ENCODE measurements at regions not wholly inside any gene's neighbourhood (a gene's known extent, or its start where the extent isn't known, plus 50 kb on each side); places are given as distances from the start of the nearest gene placed in this dataset.

GRCh38 chr18:31241900-31242409 lies 76.0 kb upstream of the DSG1 start:
- Histone ChIP-seq H3K4me1 (ENCODE audit: control insufficient read depth, extremely low read depth, insufficient read depth, low read length) (no peaks in the 10 kb centered on the region), H3K27me3 (ENCODE audit: control insufficient read depth, insufficient read depth, low read length) (no peaks in the 10 kb centered on the region), H2AFZ (ENCODE audit: low read length) (no peak overlapping the region), H3K27ac (ENCODE audit: insufficient read depth, low read length) (no peak overlapping the region), H3K36me3 (ENCODE audit: control insufficient read depth, insufficient read depth, low read length) (no peaks in the 10 kb centered on the region), H3K9ac (ENCODE audit: insufficient read depth, low read length) (no peak overlapping the region), H3K4me2 (ENCODE audit: extremely low read depth, insufficient read depth, low read length) (no peak overlapping the region), H3K4me3 (replicated peaks in 1 of 4; ENCODE audit: control extremely low read depth in 1 of 4, insufficient read depth in 1 of 4, low read depth in 3 of 4, low read length in 4 of 4) (no peak overlapping the region), H4K20me1 (ENCODE audit: control insufficient read depth, extremely low read depth, insufficient read depth, low read length) (no peaks in the 10 kb centered on the region), H3K79me2 (ENCODE audit: control insufficient read depth, insufficient read depth, low read length) (no peaks in the 10 kb centered on the region), H3K9me3 (ENCODE audit: control insufficient read depth, insufficient read depth, low read depth, low read length) (no peaks in the 10 kb centered on the region)
- peak in 1 of 2 donors; percentile 58 for DNase-seq (ENCODE audit: low read depth in 2 of 2)
- no peak for TF ChIP-seq EZH2 (IDR thresholded peaks at IDR 0.05; ENCODE audit: low read length, missing control alignments)
- TF ChIP-seq, protein P1, sequence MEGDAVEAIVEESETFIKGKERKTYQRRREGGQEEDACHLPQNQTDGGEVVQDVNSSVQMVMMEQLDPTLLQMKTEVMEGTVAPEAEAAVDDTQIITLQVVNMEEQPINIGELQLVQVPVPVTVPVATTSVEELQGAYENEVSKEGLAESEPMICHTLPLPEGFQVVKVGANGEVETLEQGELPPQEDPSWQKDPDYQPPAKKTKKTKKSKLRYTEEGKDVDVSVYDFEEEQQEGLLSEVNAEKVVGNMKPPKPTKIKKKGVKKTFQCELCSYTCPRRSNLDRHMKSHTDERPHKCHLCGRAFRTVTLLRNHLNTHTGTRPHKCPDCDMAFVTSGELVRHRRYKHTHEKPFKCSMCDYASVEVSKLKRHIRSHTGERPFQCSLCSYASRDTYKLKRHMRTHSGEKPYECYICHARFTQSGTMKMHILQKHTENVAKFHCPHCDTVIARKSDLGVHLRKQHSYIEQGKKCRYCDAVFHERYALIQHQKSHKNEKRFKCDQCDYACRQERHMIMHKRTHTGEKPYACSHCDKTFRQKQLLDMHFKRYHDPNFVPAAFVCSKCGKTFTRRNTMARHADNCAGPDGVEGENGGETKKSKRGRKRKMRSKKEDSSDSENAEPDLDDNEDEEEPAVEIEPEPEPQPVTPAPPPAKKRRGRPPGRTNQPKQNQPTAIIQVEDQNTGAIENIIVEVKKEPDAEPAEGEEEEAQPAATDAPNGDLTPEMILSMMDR (conservative IDR thresholded peaks at IDR 0.05 in 1 of 2, IDR thresholded peaks at IDR 0.05 in 1 of 2; ENCODE audit: low read depth in 1 of 2, low read length in 2 of 2), result peak in 1 of 2 donors; percentile 23

DNA sequence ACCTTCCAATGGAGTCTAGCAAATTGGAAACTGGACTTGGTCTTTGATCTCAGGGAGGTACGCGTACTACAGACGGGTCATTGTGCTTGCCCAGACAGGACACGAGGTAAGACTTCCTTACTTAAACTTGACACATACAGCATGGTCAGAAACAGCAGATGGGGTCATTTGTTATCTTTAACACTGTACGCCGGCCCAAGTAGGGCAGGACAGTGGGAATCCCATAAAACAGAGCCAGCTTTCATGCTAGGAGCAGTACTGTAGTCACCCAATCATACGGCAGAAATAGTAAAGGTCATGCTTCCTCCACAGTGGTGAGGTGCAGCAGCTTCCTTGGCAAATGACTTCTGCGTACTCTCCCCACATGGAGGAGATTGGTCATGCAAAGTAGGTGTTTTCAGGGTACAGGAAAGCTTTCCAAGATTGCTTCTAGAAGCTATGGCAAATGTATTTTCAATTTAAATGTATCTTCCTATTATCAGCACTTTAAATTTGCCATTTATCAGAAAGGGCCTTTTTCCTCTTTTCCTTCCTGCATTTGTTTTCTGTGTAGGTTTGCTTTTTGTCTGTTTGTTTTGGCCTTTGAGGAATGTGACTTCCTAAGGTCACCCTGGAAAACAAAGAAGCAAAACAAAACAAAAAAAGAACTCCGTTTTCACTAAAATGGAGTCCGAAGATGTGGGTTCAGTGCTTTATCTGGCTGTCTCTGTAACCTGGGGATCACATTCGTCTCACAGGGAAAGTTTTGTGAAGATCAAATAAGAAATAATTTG lies 74.0 kb upstream of the DSG1 start:
- H3K9me3 ChIP-seq (ENCODE audit: control insufficient read depth, insufficient read depth, low read depth, low read length), result no peaks in the 10 kb centered on the region
- H3K36me3 ChIP-seq (ENCODE audit: control insufficient read depth, insufficient read depth, low read length), result no peaks in the 10 kb centered on the region
- H3K4me3 ChIP-seq (replicated peaks in 1 of 4; ENCODE audit: control extremely low read depth in 1 of 4, insufficient read depth in 1 of 4, low read depth in 3 of 4, low read length in 4 of 4), result no peak overlapping the region
- no peaks in the 10 kb centered on the region for H3K79me2 ChIP-seq (ENCODE audit: control insufficient read depth, insufficient read depth, low read length)
- no peak overlapping the region for H3K27ac ChIP-seq (ENCODE audit: insufficient read depth, low read length)
- H3K4me1 ChIP-seq (ENCODE audit: control insufficient read depth, extremely low read depth, insufficient read depth, low read length), result no peaks in the 10 kb centered on the region
- no peak overlapping the region for H2AFZ ChIP-seq (ENCODE audit: low read length)
- no peaks in the 10 kb centered on the region for H3K27me3 ChIP-seq (ENCODE audit: control insufficient read depth, insufficient read depth, low read length)
- TF ChIP-seq, protein P1 (conservative IDR thresholded peaks at IDR 0.05 in 1 of 2, IDR thresholded peaks at IDR 0.05 in 1 of 2; ENCODE audit: low read depth in 1 of 2, low read length in 2 of 2), result no peak
- no peak for TF ChIP-seq EZH2 (IDR thresholded peaks at IDR 0.05; ENCODE audit: low read length, missing control alignments)
- DNase-seq (ENCODE audit: low read depth in 2 of 2), result no peak
- no peak overlapping the region for H3K9ac ChIP-seq (ENCODE audit: insufficient read depth, low read length)
- H3K4me2 ChIP-seq (ENCODE audit: extremely low read depth, insufficient read depth, low read length), result no peak overlapping the region
- H4K20me1 ChIP-seq (ENCODE audit: control insufficient read depth, extremely low read depth, insufficient read depth, low read length), result no peaks in the 10 kb centered on the region

DNA sequence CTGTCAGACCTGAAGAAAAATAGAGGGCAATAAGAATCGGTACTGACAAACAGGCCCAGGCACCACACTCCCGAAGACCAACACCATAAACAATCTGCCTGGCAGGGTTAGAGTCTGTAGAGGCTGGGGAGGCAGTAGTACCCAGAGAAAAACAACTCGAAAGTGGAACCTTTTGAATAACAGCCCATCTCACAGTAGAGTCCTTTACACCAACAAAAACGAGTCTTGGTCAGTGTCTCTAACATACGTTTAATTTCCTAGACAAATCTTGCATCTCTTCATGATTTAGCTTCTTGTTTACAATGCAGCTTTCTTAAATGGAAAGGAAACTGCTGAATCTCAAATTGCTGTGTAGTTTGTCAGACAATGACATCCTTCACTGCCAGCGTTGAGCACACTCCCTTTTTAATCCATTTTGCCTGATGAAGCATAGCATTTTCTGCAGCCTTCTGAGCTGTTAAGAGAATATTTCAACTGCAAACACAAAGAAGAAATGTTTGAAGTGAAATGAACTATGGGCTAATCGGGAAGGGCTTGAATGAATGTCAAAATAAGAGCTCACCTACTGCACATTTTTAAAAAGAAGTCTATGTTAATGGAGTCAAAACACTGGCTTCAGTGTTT lies 73.1 kb upstream of the DSG1 start:
- no peak overlapping the region for H2AFZ ChIP-seq (ENCODE audit: low read length)
- no peaks in the 10 kb centered on the region for H3K36me3 ChIP-seq (ENCODE audit: control insufficient read depth, insufficient read depth, low read length)
- no peaks in the 10 kb centered on the region for H4K20me1 ChIP-seq (ENCODE audit: control insufficient read depth, extremely low read depth, insufficient read depth, low read length)
- H3K79me2 ChIP-seq (ENCODE audit: control insufficient read depth, insufficient read depth, low read length), result no peaks in the 10 kb centered on the region
- no peak overlapping the region for H3K27ac ChIP-seq (ENCODE audit: insufficient read depth, low read length)
- H3K4me2 ChIP-seq (ENCODE audit: extremely low read depth, insufficient read depth, low read length), result no peak overlapping the region
- no peaks in the 10 kb centered on the region for H3K4me1 ChIP-seq (ENCODE audit: control insufficient read depth, extremely low read depth, insufficient read depth, low read length)
- H3K27me3 ChIP-seq (ENCODE audit: control insufficient read depth, insufficient read depth, low read length), result no peaks in the 10 kb centered on the region
- DNase-seq (ENCODE audit: low read depth in 2 of 2), result peak in 1 of 2 donors; percentile 57
- TF ChIP-seq, protein P1 (conservative IDR thresholded peaks at IDR 0.05 in 1 of 2, IDR thresholded peaks at IDR 0.05 in 1 of 2; ENCODE audit: low read depth in 1 of 2, low read length in 2 of 2), result no peak
- H3K9ac ChIP-seq (ENCODE audit: insufficient read depth, low read length), result no peak overlapping the region
- no peak overlapping the region for H3K4me3 ChIP-seq (replicated peaks in 1 of 4; ENCODE audit: control extremely low read depth in 1 of 4, insufficient read depth in 1 of 4, low read depth in 3 of 4, low read length in 4 of 4)
- H3K9me3 ChIP-seq (ENCODE audit: control insufficient read depth, insufficient read depth, low read depth, low read length), result no peaks in the 10 kb centered on the region
